C4-2B (cell line): ENCODE measurements at regions not wholly inside any gene's neighbourhood (a gene's known extent, or its start where the extent isn't known, plus 50 kb on each side); places are given as distances from the start of the nearest gene placed in this dataset.

Experiments
- H3K27ac ChIP-seq: fragments of 450-650 bp; 2 replicates; pipeline ENCODE4 v1.5.1; 2017
- CTCF ChIP-seq: fragments of 450-650 bp; conservative IDR thresholded peaks from 2 replicates; pipeline ENCODE4 v1.5.1; 2017; ENCODE audit warnings: mild to moderate bottlenecking
- ZFX ChIP-seq: fragments of 450-650 bp; IDR thresholded peaks from 2 replicates; pipeline ENCODE4 v1.6.1; 2017

DNA sequence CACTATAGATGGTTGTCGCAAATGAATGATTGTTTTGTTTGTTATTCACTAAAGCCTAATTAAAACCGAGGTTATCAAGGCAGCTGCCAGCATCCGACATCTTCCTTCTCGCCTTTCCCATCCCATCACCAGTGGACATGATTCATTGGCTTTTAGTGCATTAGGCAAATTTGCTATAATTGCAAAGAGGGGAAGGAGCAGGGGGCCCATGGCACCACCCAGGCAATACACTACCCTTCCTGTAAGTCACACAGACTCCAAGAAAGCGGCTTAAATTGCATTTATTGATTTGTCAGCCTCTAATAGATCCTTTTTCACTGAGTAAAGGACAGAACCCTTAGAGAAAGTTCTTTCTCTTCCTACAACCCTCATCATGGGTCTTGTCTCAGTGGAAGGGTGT lies 169.2 kb upstream of the NCAM1 start:
- H3K27ac ChIP-seq: no peak overlapping the region
- TF ChIP-seq ZFX (no peak), CTCF (no peak)

DNA sequence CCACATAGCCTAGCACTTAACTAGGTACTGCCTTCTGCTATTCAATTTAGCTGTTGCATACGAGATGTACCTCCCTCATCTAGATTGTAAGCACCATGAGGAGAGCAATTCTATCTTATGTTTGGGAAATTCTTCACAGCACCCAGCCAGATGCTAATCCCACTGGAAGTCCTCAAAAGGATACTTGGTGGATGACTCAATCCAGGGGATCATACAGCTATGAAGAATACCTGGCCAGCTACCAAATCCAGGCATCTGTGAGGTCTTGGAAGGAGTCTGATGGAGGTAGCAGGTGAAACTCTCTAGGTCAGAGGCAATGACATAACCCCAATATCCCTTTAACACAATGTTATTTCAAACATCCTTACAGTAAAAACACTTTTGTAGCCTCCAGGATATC lies 167.8 kb upstream of the NCAM1 start:
- no peak overlapping the region for H3K27ac ChIP-seq
- no peak for TF ChIP-seq ZFX

GRCh38 chr11:112794331-112794846 lies 166.8 kb upstream of the NCAM1 start:
- TF ChIP-seq CTCF (no peak), ZFX (no peak)
- no peak overlapping the region for H3K27ac ChIP-seq

DNA sequence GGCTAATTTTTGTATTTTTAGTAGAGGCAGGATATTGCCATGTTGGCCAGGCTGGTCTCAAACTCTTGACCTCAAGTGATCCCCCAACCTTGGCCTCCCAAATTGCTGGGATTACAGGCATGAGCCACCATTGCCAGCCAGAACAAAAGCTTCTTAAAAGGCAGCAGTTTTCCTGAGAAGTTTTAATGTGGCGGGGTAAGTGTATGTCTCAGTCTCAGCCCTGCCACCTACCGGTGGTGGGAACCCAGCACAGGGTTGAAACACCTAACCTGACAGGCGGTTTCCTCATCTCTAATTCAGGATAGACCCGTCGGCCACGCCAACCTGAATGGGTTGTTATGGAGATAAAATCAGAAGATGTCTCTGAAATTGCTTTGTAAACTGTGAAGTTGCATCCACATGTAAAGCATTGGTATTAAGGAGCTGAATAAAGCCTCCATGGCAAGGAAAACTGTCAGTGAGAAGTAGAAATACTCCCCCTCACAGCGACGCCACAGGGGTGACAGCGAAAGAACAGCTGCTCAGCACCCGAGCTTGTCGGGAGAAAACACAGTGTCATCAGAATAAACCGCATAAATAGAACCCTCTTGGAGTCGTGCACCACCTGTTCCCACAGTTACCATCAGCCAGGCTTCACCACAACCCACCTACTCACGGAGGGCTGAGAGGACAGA lies 165.9 kb upstream of the NCAM1 start:
- peak; percentile 90 for TF ChIP-seq CTCF
- TF ChIP-seq ZFX: no peak
- no peak overlapping the region for H3K27ac ChIP-seq

- TF ChIP-seq ZFX (no peak), CTCF (no peak)
- no peak overlapping the region for H3K27ac ChIP-seq
These were observed 165.1 kb upstream of the NCAM1 start for GRCh38 chr11:112795911-112796649.

DNA sequence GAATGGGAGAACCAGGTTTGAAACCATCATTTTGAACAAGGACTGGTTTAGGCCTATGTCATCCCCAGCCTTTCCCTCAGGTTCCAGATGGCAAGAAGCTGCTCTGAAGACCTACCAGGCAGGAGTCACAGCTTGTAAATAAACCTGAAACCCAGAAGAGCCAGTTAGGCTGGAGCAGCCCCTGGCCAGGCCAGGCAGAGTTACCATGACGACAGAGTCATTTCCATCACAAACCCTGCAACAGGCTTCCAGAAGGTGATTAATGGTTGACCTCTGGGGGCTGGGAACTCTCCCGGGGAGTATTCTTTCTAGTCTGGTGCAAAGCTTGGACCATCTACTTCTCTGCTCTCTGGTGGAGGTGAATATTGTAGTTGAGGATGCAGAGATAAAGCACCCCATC lies 164.1 kb upstream of the NCAM1 start:
- no peak overlapping the region for H3K27ac ChIP-seq
- TF ChIP-seq ZFX (no peak), CTCF (no peak)

DNA sequence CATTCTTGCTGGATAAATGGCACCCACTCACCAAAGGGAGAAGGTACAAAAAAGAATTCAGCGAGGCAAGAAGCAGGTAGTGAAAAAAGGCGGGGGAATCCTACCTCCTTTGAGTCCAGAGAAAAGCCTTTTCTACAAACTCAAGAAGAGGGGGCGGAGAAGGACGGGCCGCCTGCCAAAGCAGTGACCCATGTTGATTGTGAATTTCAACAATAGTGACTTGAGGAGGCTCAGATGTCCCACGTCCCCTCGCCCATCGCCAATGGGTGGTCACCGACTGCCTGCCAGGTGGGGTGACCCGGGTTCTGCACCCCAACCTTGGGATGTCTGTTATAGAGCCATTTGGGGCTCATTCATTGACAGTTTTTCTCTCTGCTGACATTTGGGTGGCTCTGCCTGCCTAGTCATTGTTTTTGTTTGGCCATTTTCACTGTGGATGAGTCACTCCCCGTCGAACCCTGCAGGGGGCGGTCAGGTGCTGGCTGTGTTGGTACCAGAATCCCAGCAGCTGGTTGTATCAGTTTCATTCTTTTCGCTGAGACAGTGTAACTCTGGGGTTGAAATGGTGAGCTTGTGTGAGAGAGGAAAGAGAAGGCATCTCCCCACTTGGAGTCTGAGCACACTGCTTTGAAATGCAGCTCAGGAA lies 163.4 kb upstream of the NCAM1 start:
- TF ChIP-seq CTCF (peak; percentile 85), ZFX (no peak)
- no peak overlapping the region for H3K27ac ChIP-seq
